Stimulated activated CD4-positive, alpha-beta T cell treated with anti-CD3 and anti-CD28 coated beads, Interleukin-1b, Interleukin-23, amount 100 ng/mL, for 1 hour (primary cell): ENCODE measurements at regions not wholly inside any gene's neighbourhood (a gene's known extent, or its start where the extent isn't known, plus 50 kb on each side); places are given as distances from the start of the nearest gene placed in this dataset.
"Not testable (repeated sequence)": the region's sequence is repeated elsewhere in the genome, so short reads cannot be mapped to it uniquely, and the experiment has no call there.

Experiments
- DNase-seq, 2 donors: peaks; one replicate each; pipeline ENCODE4 v3.0.0-alpha.2; 2020; ENCODE audit warnings: low read depth in 2 of 2

GRCh38 chr3:5357089-5357488, 169.6 kb downstream of the EDEM1 start:
- no peak for DNase-seq

GRCh38 chr3:5358911-5359310, 171.4 kb downstream of the EDEM1 start:
- no peak for DNase-seq

- no peak for DNase-seq
These were observed 172.9 kb downstream of the EDEM1 start for GRCh38 chr3:5360453-5360852.

- no peak for DNase-seq
These were observed 179.2 kb downstream of the EDEM1 start for GRCh38 chr3:5366746-5367145.

GRCh38 chr3:5371555-5371954, 184.0 kb downstream of the EDEM1 start:
- not testable (repeated sequence) for DNase-seq

- no peak for DNase-seq
These were observed 189.3 kb downstream of the EDEM1 start for GRCh38 chr3:5376761-5377160.

- DNase-seq: not testable (repeated sequence)
These were observed 191.8 kb downstream of the EDEM1 start for GRCh38 chr3:5379266-5379665.

GRCh38 chr3:5383486-5384263, 196.2 kb downstream of the EDEM1 start:
- DNase-seq: not testable (repeated sequence)

GRCh38 chr3:5384557-5385236, 197.2 kb downstream of the EDEM1 start:
- DNase-seq: no peak

- DNase-seq: no peak
These were observed 200.6 kb downstream of the EDEM1 start for GRCh38 chr3:5388091-5388490.

- no peak for DNase-seq
These were observed 201.6 kb downstream of the EDEM1 start for GRCh38 chr3:5389057-5389456.

GRCh38 chr3:5390221-5390620, 202.7 kb downstream of the EDEM1 start:
- DNase-seq: no peak

- DNase-seq: no peak
These were observed 203.6 kb downstream of the EDEM1 start for GRCh38 chr3:5390936-5391625.

- no peak for DNase-seq
These were observed 213.5 kb downstream of the EDEM1 start for GRCh38 chr3:5401002-5401401.

- DNase-seq: no peak
These were observed 217.2 kb downstream of the EDEM1 start for GRCh38 chr3:5404718-5405117.

GRCh38 chr3:5411786-5412185, 224.3 kb downstream of the EDEM1 start:
- DNase-seq: no peak

- no peak for DNase-seq
These were observed 235.6 kb downstream of the EDEM1 start for GRCh38 chr3:5423076-5423475.

GRCh38 chr3:5423523-5423922, 236.0 kb downstream of the EDEM1 start:
- no peak for DNase-seq

- no peak for DNase-seq
These were observed 237.9 kb downstream of the EDEM1 start for GRCh38 chr3:5425371-5425770.

GRCh38 chr3:5426094-5426883, 238.8 kb downstream of the EDEM1 start:
- DNase-seq: peak in 1 of 2 donors; percentile 45

GRCh38 chr3:5427021-5427420, 239.5 kb downstream of the EDEM1 start:
- no peak for DNase-seq

- DNase-seq: no peak
These were observed 240.4 kb downstream of the EDEM1 start for GRCh38 chr3:5427938-5428337.
